ENCODE measurements at regions not wholly inside any gene's neighbourhood (a gene's known extent, or its start where the extent isn't known, plus 50 kb on each side); places are given as distances from the start of the nearest gene placed in this dataset.

- TF ChIP-seq EZH2 (IDR thresholded peaks at IDR 0.05; ENCODE audit: low read length, missing control alignments) (no peak), CTCF (conservative IDR thresholded peaks at IDR 0.05 in 1 of 2, IDR thresholded peaks at IDR 0.05 in 1 of 2; ENCODE audit: low read depth in 1 of 2, low read length in 2 of 2) (no peak)
Measured at GRCh38 chr3:8423307-8423706, 78.3 kb upstream of the LMCD1 start.
